H1 (cell line): ENCODE measurements at regions not wholly inside any gene's neighbourhood (a gene's known extent, or its start where the extent isn't known, plus 50 kb on each side); places are given as distances from the start of the nearest gene placed in this dataset.

Experiments used
- CTCF ChIA-PET: fragments of 300-600 bp; sonication (Branson Sonifier 250); formaldehyde crosslinking; loops from one replicate; lab custom pipeline; 2021; ENCODE audit not compliant: partially characterized antibody; lab: Charles Lee
- POLR2A ChIA-PET: fragments of 300-600 bp; sonication (Branson Sonifier 250); formaldehyde crosslinking; loops from one replicate; lab custom pipeline; 2021; ENCODE audit warnings: inconsistent platforms; ENCODE audit not compliant: partially characterized antibody; lab: Charles Lee
- DNase-seq, 2 experiments: peaks; one replicate each; pipeline versions ENCODE4 v3.0.0 to v3.0.0-alpha.2; 2010 to 2022; ENCODE audit warnings: low spot score in 2 of 2, low read depth in 1 of 2, mixed read lengths in 1 of 2
- FAIRE-seq: peaks from 2 replicates; lab custom pipeline; 2011; peaks lifted over from hg19 to GRCh38; lab: Jason Lieb, UNC
- H2AFZ ChIP-seq: 2 replicates; pipeline ENCODE4 v1.8.1; 2012; ENCODE audit warnings: low read length, inconsistent platforms
- H2AK5ac ChIP-seq: 2 replicates; pipeline ENCODE4 v1.6.1; 2013; ENCODE audit warnings: low read depth, low read length
- H2BK120ac ChIP-seq: replicated peaks from 2 replicates; pipeline ENCODE3; 2013; ENCODE audit warnings: low read depth, low read length, inconsistent platforms
- H2BK12ac ChIP-seq: 2 replicates; pipeline ENCODE4 v1.6.1; 2013; ENCODE audit warnings: low read depth, low read length
- H2BK15ac ChIP-seq: 2 replicates; pipeline ENCODE4 v1.6.1; 2013; ENCODE audit warnings: low read length
- H2BK20ac ChIP-seq: 2 replicates; pipeline ENCODE4 v1.6.1; 2013; ENCODE audit warnings: low read length
- H2BK5ac ChIP-seq: 2 replicates; pipeline ENCODE4 v1.6.1; 2013; ENCODE audit warnings: low read depth, low read length
- H3K14ac ChIP-seq: 2 replicates; pipeline ENCODE4 v1.6.1; 2013; ENCODE audit warnings: inconsistent platforms; ENCODE audit not compliant: insufficient read length
- H3K18ac ChIP-seq: 2 replicates; pipeline ENCODE4 v1.6.1; 2013; ENCODE audit warnings: low read length; ENCODE audit errors: extremely low read depth
- H3K23ac ChIP-seq: 2 replicates; pipeline ENCODE4 v1.6.1; 2013; ENCODE audit warnings: inconsistent platforms; ENCODE audit not compliant: insufficient read length
- H3K23me2 ChIP-seq: 2 replicates; pipeline ENCODE4 v1.6.1; 2013; ENCODE audit warnings: low read depth, low read length
- H3K27ac ChIP-seq: 2 replicates; pipeline ENCODE4 v1.6.1; 2011; ENCODE audit warnings: low read depth, low read length, inconsistent platforms
- H3K27me3 ChIP-seq, 4 experiments: replicated peaks in 1 of 4; 1 replicate in 1 of 4; 2 replicates in 3 of 4; pipeline versions ENCODE4 v1.6.1 to v1.8.1; 2011 to 2013; ENCODE audit warnings: low read length in 3 of 4, mild to moderate bottlenecking in 3 of 4, inconsistent platforms in 2 of 4, mixed read lengths in 2 of 4, moderate library complexity in 1 of 4; ENCODE audit not compliant: control insufficient read depth in 3 of 4, insufficient read depth in 3 of 4; ENCODE audit errors: extremely low read depth in 1 of 4
- H3K36me3 ChIP-seq, 4 experiments: 2 replicates each; pipeline versions ENCODE4 v1.6.1 to v1.8.1; 2011 to 2013; ENCODE audit warnings: mild to moderate bottlenecking in 4 of 4, low read length in 3 of 4, moderate library complexity in 2 of 4, control low read depth in 1 of 4, inconsistent platforms in 1 of 4; ENCODE audit not compliant: insufficient read depth in 4 of 4, control insufficient read depth in 2 of 4
- H3K4ac ChIP-seq: replicated peaks from 2 replicates; pipeline ENCODE3; 2013; ENCODE audit warnings: low read length, low read depth, mixed read lengths, inconsistent platforms; ENCODE audit not compliant: insufficient read length
- H3K4me1 ChIP-seq, 4 experiments: replicated peaks in 1 of 4; 1 replicate in 1 of 4; 2 replicates in 3 of 4; pipeline versions ENCODE4 v1.6.1 to v1.8.1; 2011 to 2013; ENCODE audit warnings: low read length in 3 of 4, inconsistent platforms in 2 of 4, mixed read lengths in 1 of 4; ENCODE audit not compliant: insufficient read depth in 4 of 4, control insufficient read depth in 3 of 4
- H3K4me2 ChIP-seq, 2 experiments: 2 replicates each; pipeline versions ENCODE4 v1.6.1 to v1.8.1; 2011 to 2013; ENCODE audit warnings: low read depth in 2 of 2, low read length in 2 of 2, control low read depth in 1 of 2, inconsistent platforms in 1 of 2, mild to moderate bottlenecking in 1 of 2; ENCODE audit not compliant: insufficient read depth in 1 of 2
- H3K4me3 ChIP-seq, 4 experiments: fragments of 200-600, 300-600 bp in 1 of 4; sonication (generic), shearing (Covaris generic), sonication (Bioruptor Twin) in 1 of 4; 2 replicates each; pipeline versions ENCODE4 v1.5.1 to v1.8.1; 2011 to 2016; ENCODE audit warnings: low read length in 4 of 4, low read depth in 3 of 4, control low read depth in 2 of 4, inconsistent platforms in 2 of 4, mild to moderate bottlenecking in 2 of 4, mixed read lengths in 1 of 4, moderate library complexity in 1 of 4; ENCODE audit not compliant: insufficient read depth in 2 of 4; ENCODE audit errors: extremely low read depth in 1 of 4
- H3K56ac ChIP-seq: replicated peaks from 2 replicates; pipeline ENCODE3; 2013; ENCODE audit warnings: low read depth, mild to moderate bottlenecking, mixed read lengths, low read length, inconsistent platforms; ENCODE audit not compliant: insufficient read length
- H3K79me1 ChIP-seq: 2 replicates; pipeline ENCODE4 v1.6.1; 2013; ENCODE audit warnings: low read depth, low read length, control low read depth
- H3K79me2 ChIP-seq, 2 experiments: 2 replicates each; pipeline versions ENCODE4 v1.6.1 to v1.8.1; 2012 to 2013; ENCODE audit warnings: low read length in 2 of 2, mild to moderate bottlenecking in 2 of 2, inconsistent platforms in 1 of 2; ENCODE audit not compliant: insufficient read depth in 2 of 2, control insufficient read depth in 1 of 2
- H3K9ac ChIP-seq, 4 experiments: replicated peaks in 1 of 4; 1 replicate in 1 of 4; 2 replicates in 3 of 4; pipeline versions ENCODE4 v1.6.1 to v1.8.1; 2011 to 2013; ENCODE audit warnings: low read depth in 3 of 4, low read length in 3 of 4, control low read depth in 2 of 4, mild to moderate bottlenecking in 2 of 4, moderate library complexity in 2 of 4, inconsistent platforms in 1 of 4; ENCODE audit errors: extremely low read depth in 1 of 4
- H3K9me3 ChIP-seq, 2 experiments: 2 replicates each; pipeline versions ENCODE4 v1.6.1 to v1.8.1; 2012 to 2013; ENCODE audit warnings: mild to moderate bottlenecking in 2 of 2, moderate library complexity in 2 of 2, control low read depth in 1 of 2, inconsistent platforms in 1 of 2, low read depth in 1 of 2, low read length in 1 of 2, mixed read lengths in 1 of 2; ENCODE audit not compliant: insufficient read depth in 2 of 2
- H4K20me1 ChIP-seq, 2 experiments: replicated peaks in 1 of 2; 2 replicates each; pipeline versions ENCODE3 to v1.8.1; 2011 to 2013; ENCODE audit warnings: inconsistent platforms in 2 of 2, low read length in 2 of 2, mild to moderate bottlenecking in 1 of 2; ENCODE audit not compliant: insufficient read depth in 2 of 2, control insufficient read depth in 1 of 2
- H4K5ac ChIP-seq: 2 replicates; pipeline ENCODE4 v1.6.1; 2013; ENCODE audit warnings: low read length, low read depth, mixed read lengths, inconsistent platforms; ENCODE audit not compliant: insufficient read length
- H4K8ac ChIP-seq: 2 replicates; pipeline ENCODE4 v1.8.0; 2013; ENCODE audit warnings: mild to moderate bottlenecking, moderate library complexity, low read length, inconsistent platforms; ENCODE audit not compliant: insufficient read depth; ENCODE audit errors: extremely low read depth
- H4K91ac ChIP-seq: replicated peaks from 2 replicates; pipeline ENCODE3; 2013; ENCODE audit warnings: low read length, mixed read lengths, inconsistent platforms; ENCODE audit not compliant: insufficient read length
- ASH2L ChIP-seq: fragments of 200-600, 300-600 bp; sonication (generic); IDR thresholded peaks from one replicate; pipeline ENCODE4 v1.7.1; 2017; ENCODE audit warnings: low read length
- CTBP2 ChIP-seq: IDR thresholded peaks from 2 replicates; pipeline ENCODE4 v1.7.0; 2011; ENCODE audit warnings: borderline replicate concordance, mild to moderate bottlenecking, moderate library complexity, mixed read lengths, low read length; ENCODE audit not compliant: insufficient read depth, insufficient read length
- EGR1 ChIP-seq: IDR thresholded peaks from 2 replicates; pipeline ENCODE4 v1.6.1; 2011; ENCODE audit warnings: low read depth, low read length, borderline replicate concordance
- EP300 ChIP-seq, 2 experiments: IDR thresholded peaks; 1 replicate in 1 of 2; 2 replicates in 1 of 2; pipeline ENCODE4 v1.6.1; 2011 to 2012; ENCODE audit warnings: low read depth in 2 of 2, low read length in 2 of 2, mild to moderate bottlenecking in 2 of 2, borderline replicate concordance in 1 of 2, inconsistent platforms in 1 of 2, moderate library complexity in 1 of 2
- FOSL1 ChIP-seq: IDR thresholded peaks from 2 replicates; pipeline ENCODE4 v1.6.1; 2011; ENCODE audit warnings: mild to moderate bottlenecking, low read depth, low read length, moderate library complexity; ENCODE audit not compliant: insufficient read depth
- JUND ChIP-seq: IDR thresholded peaks from 2 replicates; pipeline ENCODE4 v1.6.1; 2011; ENCODE audit warnings: mild to moderate bottlenecking, improper control_type of control experiment, low read length
- KDM1A ChIP-seq: fragments of 200-600, 300-600 bp; sonication (generic); IDR thresholded peaks from 2 replicates; pipeline ENCODE4 v1.7.1; 2016; ENCODE audit warnings: mild to moderate bottlenecking, low read length, borderline replicate concordance
- KDM4A ChIP-seq: IDR thresholded peaks from one replicate; pipeline ENCODE4 v1.7.1; 2012; ENCODE audit warnings: low read depth, mild to moderate bottlenecking, moderate library complexity, low read length, inconsistent platforms; ENCODE audit not compliant: severe bottlenecking
- MAFK ChIP-seq: IDR thresholded peaks from 2 replicates; pipeline ENCODE4 v1.6.1; 2012; ENCODE audit warnings: low read depth, mild to moderate bottlenecking, improper control_type of control experiment, low read length
- RAD21 ChIP-seq, 2 experiments: IDR thresholded peaks in 1 of 2; conservative IDR thresholded peaks in 1 of 2; 2 replicates each; pipeline ENCODE4 v1.6.1; 2011; ENCODE audit warnings: low read depth in 2 of 2, low read length in 2 of 2, improper control_type of control experiment in 1 of 2, inconsistent platforms in 1 of 2, mild to moderate bottlenecking in 1 of 2, moderate library complexity in 1 of 2
- SIN3A ChIP-seq, 2 experiments: IDR thresholded peaks in 1 of 2; conservative IDR thresholded peaks in 1 of 2; 2 replicates each; pipeline ENCODE4 v1.6.1; 2011 to 2012; ENCODE audit warnings: low read length in 2 of 2, improper control_type of control experiment in 1 of 2, low read depth in 1 of 2, mild to moderate bottlenecking in 1 of 2
- SP4 ChIP-seq: IDR thresholded peaks from 2 replicates; pipeline ENCODE4 v1.6.1; 2012; ENCODE audit warnings: low read length, inconsistent platforms
- ZNF274 ChIP-seq: IDR thresholded peaks from 2 replicates; pipeline ENCODE4 v1.7.0; 2012; ENCODE audit warnings: low read length, borderline replicate concordance; ENCODE audit errors: extremely low read depth
- WGBS, 2 experiments: shearing (Covaris generic) in 1 of 2; methylation state at CpG; one replicate each; pipeline versions ENCODE4 v1.1.6 to v1.1.7; 2013 to 2015; ENCODE audit warnings: low lambda C conversion rate in 2 of 2, mixed read lengths in 2 of 2, inconsistent platforms in 1 of 2, low coverage in 1 of 2, missing lambda C conversion rate in 1 of 2; ENCODE audit not compliant: insufficient replicate concordance in 2 of 2, insufficient coverage in 1 of 2, insufficient read length in 1 of 2; ENCODE audit errors: extremely low coverage in 1 of 2, missing lambda C conversion rate in 1 of 2; 5-methylcytosine and 5-hydroxymethylcytosine counted together

- H3K23ac ChIP-seq: no peak overlapping the region
- no peak overlapping the region for H2BK12ac ChIP-seq
- H2BK120ac ChIP-seq: no peak overlapping the region
- POLR2A ChIA-PET: no interaction called here
- no peak overlapping the region for H3K4ac ChIP-seq
- no peak overlapping the region for H3K56ac ChIP-seq
- no peak overlapping the region for H3K14ac ChIP-seq
- H4K5ac ChIP-seq: no peak overlapping the region
- no peaks in the 10 kb centered on the region for H3K36me3 ChIP-seq
- no peak overlapping the region for H2AFZ ChIP-seq
- H3K18ac ChIP-seq: no peak overlapping the region
- H2BK5ac ChIP-seq: no peak overlapping the region
- TF ChIP-seq EP300 (IDR thresholded peaks at IDR 0.05; ENCODE audit: borderline replicate concordance in 1 of 2, low read depth in 2 of 2, low read length in 2 of 2) (no peak), ZNF274 (no peak), FOSL1 (no peak), ASH2L (no peak), KDM1A (no peak), CTBP2 (no peak), SIN3A (conservative IDR thresholded peaks at IDR 0.05 in 1 of 2, IDR thresholded peaks at IDR 0.05 in 1 of 2; ENCODE audit: low read depth in 1 of 2, low read length in 2 of 2) (no peak), EGR1 (no peak), SP4 (no peak), RAD21 (IDR thresholded peaks at IDR 0.05 in 1 of 2, conservative IDR thresholded peaks at IDR 0.05 in 1 of 2; ENCODE audit: low read depth in 2 of 2, low read length in 2 of 2) (no peak), KDM4A (no peak), JUND (no peak), MAFK (no peak)
- no peaks in the 10 kb centered on the region for H4K20me1 ChIP-seq
- H3K4me3 ChIP-seq: no peak overlapping the region
- no peaks in the 10 kb centered on the region for H3K27me3 ChIP-seq
- H2BK20ac ChIP-seq: no peak overlapping the region
- no peaks in the 10 kb centered on the region; the same call in 1 of the 2 replicates for H3K79me1 ChIP-seq
- H4K91ac ChIP-seq: no peak overlapping the region
- no peak overlapping the region for H3K9ac ChIP-seq
- H3K9me3 ChIP-seq: no peaks in the 10 kb centered on the region
- DNase-seq: no peak
- H2AK5ac ChIP-seq: no peak overlapping the region
- no peaks in the 10 kb centered on the region; a peak in 1 of 7 replicates for H3K4me1 ChIP-seq
- no peak overlapping the region for H3K27ac ChIP-seq
- H4K8ac ChIP-seq: no peak overlapping the region
- CTCF ChIA-PET: interaction anchor here (0.7 kb wide), 1 partner anchor 12 kb away, joined by 3 read pairs; no protein-coding TSS in a partner anchor
- H3K23me2 ChIP-seq: no peaks in the 10 kb centered on the region
- no peak for FAIRE-seq
- H2BK15ac ChIP-seq: no peak overlapping the region
- WGBS, 2 experiments: 97% methylated on average over 2 of the region's 2 CpGs; no CpG with 5 or more reads in 1 of the 2 experiments
- H3K79me2 ChIP-seq: no peaks in the 10 kb centered on the region
- H3K4me2 ChIP-seq: no peak overlapping the region
Observed at GRCh38 chr6:16839631-16840179, 78.4 kb upstream of the ATXN1 start.
